HG03139 (cell line): ENCODE measurements at regions not wholly inside any gene's neighbourhood (a gene's known extent, or its start where the extent isn't known, plus 50 kb on each side); places are given as distances from the start of the nearest gene placed in this dataset.

Experiments used
- ATAC-seq: cut with Tn5 transposase; IDR thresholded peaks from one replicate; pipeline ENCODE4 v1.9.1; 2021; ENCODE audit not compliant: unreplicated experiment

- no peak for ATAC-seq
Observed at GRCh38 chr15:96565266-96565665, 234.8 kb downstream of the NR2F2 start.

GRCh38 chr15:96574782-96575181, 244.3 kb downstream of the NR2F2 start:
- no peak for ATAC-seq

- ATAC-seq = no peak
Observed at GRCh38 chr15:96576596-96576995, 246.1 kb downstream of the NR2F2 start.

GRCh38 chr15:96578393-96578792, 247.9 kb downstream of the NR2F2 start:
- no peak for ATAC-seq

GRCh38 chr15:96581371-96581770, 250.9 kb downstream of the NR2F2 start:
- ATAC-seq = no peak

- ATAC-seq = no peak
Observed at GRCh38 chr15:96582473-96582872, 252.0 kb downstream of the NR2F2 start.

- no peak for ATAC-seq
Observed at GRCh38 chr15:96583671-96584070, 253.2 kb downstream of the NR2F2 start.

- ATAC-seq = no peak
Observed at GRCh38 chr15:96585484-96586386, 255.2 kb downstream of the NR2F2 start.

- no peak for ATAC-seq
Observed at GRCh38 chr15:96586901-96587300, 256.4 kb downstream of the NR2F2 start.

GRCh38 chr15:96589864-96590263, 259.4 kb downstream of the NR2F2 start:
- no peak for ATAC-seq

GRCh38 chr15:96593735-96594134, 263.2 kb downstream of the NR2F2 start:
- ATAC-seq = no peak

- no peak for ATAC-seq
Observed at GRCh38 chr15:96595951-96596350, 265.5 kb downstream of the NR2F2 start.

- ATAC-seq = no peak
Observed at GRCh38 chr15:96598514-96598913, 268.0 kb downstream of the NR2F2 start.

GRCh38 chr15:96599268-96599667, 268.8 kb downstream of the NR2F2 start:
- ATAC-seq = no peak

- no peak for ATAC-seq
Observed at GRCh38 chr15:96600350-96600749, 269.9 kb downstream of the NR2F2 start.

- ATAC-seq = no peak
Observed at GRCh38 chr15:96606617-96607016, 276.1 kb downstream of the NR2F2 start.

- ATAC-seq = no peak
Observed at GRCh38 chr15:96610757-96611156, 280.3 kb downstream of the NR2F2 start.

GRCh38 chr15:96612917-96613316, 282.4 kb downstream of the NR2F2 start:
- no peak for ATAC-seq

GRCh38 chr15:96619174-96619573, 288.7 kb downstream of the NR2F2 start:
- ATAC-seq = no peak

- no peak for ATAC-seq
Observed at GRCh38 chr15:96622714-96623113, 292.2 kb downstream of the NR2F2 start.

GRCh38 chr15:96625256-96625655, 294.8 kb downstream of the NR2F2 start:
- ATAC-seq = no peak

- ATAC-seq = no peak
Observed at GRCh38 chr15:96627031-96627568, 296.6 kb downstream of the NR2F2 start.

- no peak for ATAC-seq
Observed at GRCh38 chr15:96629511-96629910, 299.0 kb downstream of the NR2F2 start.
